GM12891 (cell line): ENCODE measurements at regions not wholly inside any gene's neighbourhood (a gene's known extent, or its start where the extent isn't known, plus 50 kb on each side); places are given as distances from the start of the nearest gene placed in this dataset.

ENCODE experiments used
- PAX5 ChIP-seq: IDR thresholded peaks from 2 replicates; pipeline ENCODE4 v1.6.1; 2011; ENCODE audit warnings: low read length, moderate library complexity, mild to moderate bottlenecking; ENCODE audit not compliant: insufficient read depth, severe bottlenecking
- POLR2A ChIP-seq: IDR thresholded peaks from 2 replicates; pipeline ENCODE4 v1.6.1; 2011; ENCODE audit warnings: low read depth, low read length, control low read depth
- POLR2AphosphoS5 ChIP-seq: IDR thresholded peaks from 2 replicates; pipeline ENCODE4 v1.6.1; 2011; ENCODE audit warnings: low read depth, low read length, control low read depth
- POU2F2 ChIP-seq: IDR thresholded peaks from 2 replicates; pipeline ENCODE4 v1.6.1; 2011; ENCODE audit warnings: low read depth, mild to moderate bottlenecking, control low read depth, low read length, moderate library complexity
- SPI1 ChIP-seq: IDR thresholded peaks from 2 replicates; pipeline ENCODE4 v1.6.1; 2011; ENCODE audit warnings: low read depth, low read length, control low read depth
- TAF1 ChIP-seq: IDR thresholded peaks from 2 replicates; pipeline ENCODE4 v1.6.1; 2011; ENCODE audit warnings: low read depth, low read length, control low read depth

GRCh38 chr3:78516437-78516836 is 1251.4 kb downstream of the ROBO1 start:
- TF ChIP-seq TAF1 = no peak
- TF ChIP-seq POLR2AphosphoS5 = no peak
- no peak for TF ChIP-seq POLR2A
- TF ChIP-seq SPI1 = no peak
- TF ChIP-seq PAX5 = no peak
- no peak for TF ChIP-seq POU2F2
